Type B pancreatic cell (in vitro differentiated cells): ENCODE measurements at regions not wholly inside any gene's neighbourhood (a gene's known extent, or its start where the extent isn't known, plus 50 kb on each side); places are given as distances from the start of the nearest gene placed in this dataset.

ENCODE experiments used
- DNase-seq: peaks from one replicate; pipeline ENCODE4 v3.0.0; 2021; ENCODE audit warnings: mixed read lengths; ENCODE audit not compliant: unreplicated experiment; ENCODE audit errors: extremely low spot score
- H3K27ac Mint-ChIP-seq: 2 replicates; pipeline ENCODE4 v1.8.0; 2021; ENCODE audit warnings: mild to moderate bottlenecking, mixed read lengths
- H3K27me3 Mint-ChIP-seq: 2 replicates; pipeline ENCODE4 v1.8.0; 2021; ENCODE audit warnings: mixed read lengths
- H3K36me3 Mint-ChIP-seq: 2 replicates; pipeline ENCODE4 v1.8.0; 2021; ENCODE audit warnings: mixed read lengths
- H3K4me1 Mint-ChIP-seq: one replicate; pipeline ENCODE4 v1.8.0; 2021; ENCODE audit warnings: mixed read lengths; ENCODE audit not compliant: unreplicated experiment
- H3K4me3 Mint-ChIP-seq: 2 replicates; pipeline ENCODE4 v1.8.0; 2021; ENCODE audit warnings: mild to moderate bottlenecking, mixed read lengths
- H3K9me3 Mint-ChIP-seq: 2 replicates; pipeline ENCODE4 v1.8.0; 2021; ENCODE audit warnings: mixed read lengths
- TF ChIP-seq, protein P1 (sequence below): fragments of 200-600 bp; sonication (generic); conservative IDR thresholded peaks from 2 replicates; pipeline ENCODE4 v1.5.0; 2021; ENCODE audit warnings: antibody characterized with exemption, mild to moderate bottlenecking

DNA sequence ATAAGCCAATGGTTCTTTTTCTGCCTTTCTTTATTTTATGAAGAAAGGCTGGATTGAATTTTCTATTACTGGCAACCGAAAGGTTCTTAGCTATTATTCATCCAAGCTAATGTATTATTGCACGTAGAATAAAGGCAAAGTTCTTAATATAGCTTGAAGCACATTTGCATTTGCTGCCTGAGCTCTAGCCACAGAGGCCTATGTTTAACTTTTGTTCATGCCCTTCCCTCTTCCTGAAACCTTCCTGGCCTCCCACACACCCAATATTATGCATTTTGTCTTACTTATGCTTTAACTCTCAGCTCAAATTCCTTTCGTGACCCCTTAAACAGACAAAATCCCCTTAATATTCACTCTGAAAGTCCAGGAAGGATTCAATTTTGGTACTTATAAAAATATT, 71.0 kb upstream of the ZNF280D start:
- Mint-ChIP-seq H3K36me3 (no peaks in the 10 kb centered on the region), H3K27me3 (no peaks in the 10 kb centered on the region), H3K4me3 (no peak overlapping the region), H3K4me1 (no peaks in the 10 kb centered on the region), H3K9me3 (peaks cover 7% of the 10 kb centered on the region), H3K27ac (no peak overlapping the region)
- DNase-seq = no peak
- TF ChIP-seq, protein P1, sequence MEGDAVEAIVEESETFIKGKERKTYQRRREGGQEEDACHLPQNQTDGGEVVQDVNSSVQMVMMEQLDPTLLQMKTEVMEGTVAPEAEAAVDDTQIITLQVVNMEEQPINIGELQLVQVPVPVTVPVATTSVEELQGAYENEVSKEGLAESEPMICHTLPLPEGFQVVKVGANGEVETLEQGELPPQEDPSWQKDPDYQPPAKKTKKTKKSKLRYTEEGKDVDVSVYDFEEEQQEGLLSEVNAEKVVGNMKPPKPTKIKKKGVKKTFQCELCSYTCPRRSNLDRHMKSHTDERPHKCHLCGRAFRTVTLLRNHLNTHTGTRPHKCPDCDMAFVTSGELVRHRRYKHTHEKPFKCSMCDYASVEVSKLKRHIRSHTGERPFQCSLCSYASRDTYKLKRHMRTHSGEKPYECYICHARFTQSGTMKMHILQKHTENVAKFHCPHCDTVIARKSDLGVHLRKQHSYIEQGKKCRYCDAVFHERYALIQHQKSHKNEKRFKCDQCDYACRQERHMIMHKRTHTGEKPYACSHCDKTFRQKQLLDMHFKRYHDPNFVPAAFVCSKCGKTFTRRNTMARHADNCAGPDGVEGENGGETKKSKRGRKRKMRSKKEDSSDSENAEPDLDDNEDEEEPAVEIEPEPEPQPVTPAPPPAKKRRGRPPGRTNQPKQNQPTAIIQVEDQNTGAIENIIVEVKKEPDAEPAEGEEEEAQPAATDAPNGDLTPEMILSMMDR = no peak

DNA sequence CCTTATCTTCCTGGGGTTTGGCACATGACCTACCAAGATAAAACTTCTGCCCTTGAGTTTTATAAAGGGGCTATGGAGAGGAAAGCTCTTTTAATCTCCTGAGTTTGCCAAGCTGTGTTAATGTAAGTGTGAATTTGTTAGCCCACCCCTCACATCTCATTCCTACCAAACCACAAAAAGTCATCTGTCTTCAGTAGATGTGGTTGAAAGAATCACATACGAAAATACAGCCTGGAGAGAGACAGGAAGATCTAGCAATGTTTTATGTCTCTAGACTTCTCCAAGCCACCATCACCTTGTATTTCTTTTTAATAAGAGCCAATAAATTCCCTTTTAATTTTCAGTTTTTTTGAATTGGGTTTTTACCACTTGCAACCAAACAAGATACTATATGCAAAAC, 68.9 kb upstream of the ZNF280D start:
- TF ChIP-seq, protein P1 = no peak
- Mint-ChIP-seq H3K4me1 (no peaks in the 10 kb centered on the region), H3K27ac (no peak overlapping the region), H3K4me3 (no peak overlapping the region), H3K27me3 (no peaks in the 10 kb centered on the region), H3K36me3 (no peaks in the 10 kb centered on the region), H3K9me3 (no peaks in the 10 kb centered on the region)
- DNase-seq = no peak

DNA sequence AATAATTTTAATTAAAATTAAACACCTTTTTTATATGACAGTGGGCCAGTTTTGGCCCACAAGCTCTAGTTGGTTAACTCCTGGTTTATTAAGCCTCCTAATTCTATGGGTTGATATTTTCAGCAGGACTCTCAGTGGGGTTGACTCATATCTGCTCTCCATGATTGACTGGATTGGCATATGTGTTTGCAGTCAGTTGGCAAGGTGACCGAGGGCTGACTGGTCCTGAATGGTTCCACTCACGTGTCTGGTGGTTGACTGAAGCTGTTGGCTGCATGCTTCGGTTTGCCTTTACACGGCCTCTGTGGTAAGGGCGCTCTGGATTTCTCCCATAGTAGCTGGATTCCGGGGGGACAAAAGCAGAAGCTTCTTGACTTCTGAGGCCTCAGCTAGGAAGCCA, 65.3 kb upstream of the ZNF280D start:
- Mint-ChIP-seq H3K27ac (no peak overlapping the region), H3K4me1 (no peaks in the 10 kb centered on the region), H3K4me3 (no peak overlapping the region), H3K36me3 (no peaks in the 10 kb centered on the region), H3K9me3 (no peaks in the 10 kb centered on the region), H3K27me3 (no peaks in the 10 kb centered on the region)
- TF ChIP-seq, protein P1 = no peak
- DNase-seq = no peak

DNA sequence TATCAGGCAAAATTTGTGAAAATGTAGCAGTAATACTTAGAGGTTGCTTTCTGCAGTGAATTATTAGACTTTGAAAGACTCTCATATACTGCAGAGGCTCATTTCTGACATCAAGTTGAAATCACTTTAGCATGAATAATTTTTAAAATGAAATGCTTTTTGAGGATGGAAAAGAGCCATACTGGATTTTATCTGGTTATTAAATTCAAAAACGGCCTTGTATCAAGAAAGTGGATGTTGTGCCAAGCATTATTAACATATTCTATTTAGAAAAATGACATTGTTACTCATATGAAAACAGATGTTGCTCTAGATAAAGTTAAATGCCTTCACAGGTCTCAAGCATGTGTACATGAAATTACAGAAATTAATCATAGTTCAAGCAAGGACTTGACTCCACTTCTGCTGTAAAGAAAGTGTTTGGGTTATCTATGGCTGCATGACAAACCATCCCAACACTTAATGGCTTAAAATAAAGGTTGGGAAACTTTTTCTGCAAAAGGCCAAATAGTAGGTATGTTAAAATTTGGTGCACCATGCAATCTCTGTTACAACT, 64.5 kb upstream of the ZNF280D start:
- Mint-ChIP-seq H3K4me1 (no peaks in the 10 kb centered on the region), H3K4me3 (no peak overlapping the region), H3K9me3 (no peaks in the 10 kb centered on the region), H3K27me3 (no peaks in the 10 kb centered on the region), H3K27ac (no peak overlapping the region), H3K36me3 (no peaks in the 10 kb centered on the region)
- DNase-seq = no peak
- TF ChIP-seq, protein P1 = no peak

DNA sequence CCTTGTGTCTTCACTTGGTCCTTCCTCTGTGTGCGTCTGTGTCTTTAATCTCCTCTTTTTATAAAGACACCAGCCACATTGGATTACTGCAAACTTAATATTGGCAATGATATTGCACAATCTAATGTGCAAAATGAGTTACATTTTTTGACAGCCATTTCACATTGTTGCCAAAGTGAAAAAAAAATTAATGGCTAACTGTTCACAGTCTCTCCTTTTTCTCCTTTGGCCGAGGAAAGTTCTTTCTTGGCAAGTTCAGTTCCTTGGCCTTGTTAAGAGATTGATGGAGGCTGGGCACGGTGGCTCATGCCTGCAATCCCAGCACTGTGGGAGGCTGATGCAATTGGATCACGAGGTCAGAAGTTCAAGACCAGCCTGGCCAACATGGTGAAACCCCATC, 62.2 kb upstream of the ZNF280D start:
- TF ChIP-seq, protein P1 = no peak
- H3K4me1 Mint-ChIP-seq = no peaks in the 10 kb centered on the region
- no peak overlapping the region for H3K27ac Mint-ChIP-seq

More for the DNA sequence above, 62.2 kb upstream of the ZNF280D start:
- no peak for DNase-seq
- peaks cover 6% of the 10 kb centered on the region for H3K9me3 Mint-ChIP-seq
- no peaks in the 10 kb centered on the region for H3K27me3 Mint-ChIP-seq
- no peak overlapping the region for H3K4me3 Mint-ChIP-seq
- no peaks in the 10 kb centered on the region for H3K36me3 Mint-ChIP-seq
